Mesenchymal stem cell (in vitro differentiated cells and primary cell): ENCODE measurements at regions not wholly inside any gene's neighbourhood (a gene's known extent, or its start where the extent isn't known, plus 50 kb on each side); places are given as distances from the start of the nearest gene placed in this dataset.

ENCODE experiments used
- DNase-seq: peaks from one replicate; pipeline ENCODE4 v3.0.0-alpha.2; 2013
- H2AFZ ChIP-seq: one replicate; pipeline ENCODE4 v1.6.1; 2013; ENCODE audit warnings: low read depth, mild to moderate bottlenecking, control low read depth, inconsistent platforms, low read length, moderate library complexity
- H2AK5ac ChIP-seq: 2 replicates; pipeline ENCODE4 v1.6.1; 2013; ENCODE audit warnings: low read length, moderate library complexity, mild to moderate bottlenecking, inconsistent platforms; ENCODE audit not compliant: severe bottlenecking
- H2BK120ac ChIP-seq: one replicate; pipeline ENCODE4 v1.6.1; 2013; ENCODE audit warnings: low read depth, mild to moderate bottlenecking, inconsistent platforms, low read length, moderate library complexity
- H2BK12ac ChIP-seq, 2 experiments: one replicate each; pipeline ENCODE4 v1.6.1; 2013; ENCODE audit warnings: inconsistent platforms in 2 of 2, low read length in 2 of 2, mild to moderate bottlenecking in 2 of 2, moderate library complexity in 2 of 2, control low read depth in 1 of 2
- H2BK15ac ChIP-seq: one replicate; pipeline ENCODE4 v1.6.1; 2013; ENCODE audit warnings: mild to moderate bottlenecking, low read depth, inconsistent platforms; ENCODE audit not compliant: poor library complexity, severe bottlenecking
- H2BK5ac ChIP-seq: 2 replicates; pipeline ENCODE4 v1.6.1; 2013; ENCODE audit warnings: low read depth, mild to moderate bottlenecking, low read length, control low read depth, inconsistent platforms; ENCODE audit not compliant: poor library complexity, severe bottlenecking
- H3K14ac ChIP-seq, 2 experiments: one replicate each; pipeline ENCODE4 v1.6.1; 2013; ENCODE audit warnings: inconsistent platforms in 2 of 2, low read length in 2 of 2, control low read depth in 1 of 2, mild to moderate bottlenecking in 1 of 2, moderate library complexity in 1 of 2
- H3K18ac ChIP-seq, 2 experiments: one replicate each; pipeline ENCODE4 v1.6.1; 2013; ENCODE audit warnings: inconsistent platforms in 2 of 2, low read length in 2 of 2, control low read depth in 1 of 2, low read depth in 1 of 2, mild to moderate bottlenecking in 1 of 2
- H3K23ac ChIP-seq, 2 experiments: one replicate each; pipeline ENCODE4 v1.6.1; 2013; ENCODE audit warnings: inconsistent platforms in 2 of 2, low read length in 2 of 2, mild to moderate bottlenecking in 2 of 2, moderate library complexity in 2 of 2, control low read depth in 1 of 2
- H3K27ac ChIP-seq: 2 replicates; pipeline ENCODE4 v1.5.1; 2013; ENCODE audit warnings: mild to moderate bottlenecking, moderate library complexity, low read length, control low read depth, inconsistent platforms; ENCODE audit not compliant: poor library complexity, severe bottlenecking
- H3K27me3 ChIP-seq, 2 experiments: 2 replicates each; pipeline versions ENCODE4 v1.6.1 to v1.7.0; 2013; ENCODE audit warnings: low read length in 2 of 2, mild to moderate bottlenecking in 2 of 2, moderate library complexity in 2 of 2, control low read depth in 1 of 2, inconsistent platforms in 1 of 2; ENCODE audit not compliant: control insufficient read depth in 1 of 2, insufficient read depth in 1 of 2
- H3K36me3 ChIP-seq, 2 experiments: 2 replicates each; pipeline versions ENCODE4 v1.6.1 to v1.7.0; 2013; ENCODE audit warnings: low read length in 2 of 2, control low read depth in 1 of 2, inconsistent platforms in 1 of 2, low read depth in 1 of 2, mild to moderate bottlenecking in 1 of 2; ENCODE audit not compliant: insufficient read depth in 2 of 2, control insufficient read depth in 1 of 2
- H3K4ac ChIP-seq, 2 experiments: one replicate each; pipeline ENCODE4 v1.6.1; 2013; ENCODE audit warnings: inconsistent platforms in 2 of 2, low read length in 2 of 2, mild to moderate bottlenecking in 2 of 2, moderate library complexity in 2 of 2, control low read depth in 1 of 2, low read depth in 1 of 2
- H3K4me1 ChIP-seq: 2 replicates; pipeline ENCODE4 v1.6.1; 2013; ENCODE audit warnings: low read depth, low read length, control low read depth; ENCODE audit not compliant: control insufficient read depth, insufficient read depth
- H3K4me2 ChIP-seq: 2 replicates; pipeline ENCODE4 v1.6.1; 2013; ENCODE audit warnings: low read length, mild to moderate bottlenecking, inconsistent platforms; ENCODE audit not compliant: poor library complexity, severe bottlenecking
- H3K4me3 ChIP-seq, 2 experiments: 2 replicates each; pipeline versions ENCODE4 v1.5.1 to v1.7.0; 2013; ENCODE audit warnings: low read length in 2 of 2, mild to moderate bottlenecking in 2 of 2, control low read depth in 1 of 2, low read depth in 1 of 2; ENCODE audit not compliant: insufficient read depth in 1 of 2
- H3K79me1 ChIP-seq: replicated peaks from 2 replicates; pipeline ENCODE4 v1.6.1; 2013; ENCODE audit warnings: mild to moderate bottlenecking, control low read depth, low read length, inconsistent platforms; ENCODE audit not compliant: poor library complexity, severe bottlenecking
- H3K9ac ChIP-seq: 2 replicates; pipeline ENCODE4 v1.7.0; 2013; ENCODE audit warnings: mild to moderate bottlenecking, low read length, moderate library complexity
- H3K9me3 ChIP-seq: 2 replicates; pipeline ENCODE4 v1.7.0; 2013; ENCODE audit warnings: mild to moderate bottlenecking, low read length; ENCODE audit not compliant: control insufficient read depth
- H4K8ac ChIP-seq: one replicate; pipeline ENCODE4 v1.6.1; 2013; ENCODE audit warnings: inconsistent platforms, mild to moderate bottlenecking, low read length, moderate library complexity
- H4K91ac ChIP-seq: one replicate; pipeline ENCODE4 v1.6.1; 2013; ENCODE audit warnings: mild to moderate bottlenecking, low read length, inconsistent platforms
- WGBS: methylation state at CpG from one replicate; pipeline ENCODE4 v1.1.7; 2013; ENCODE audit warnings: mixed read lengths; 5-methylcytosine and 5-hydroxymethylcytosine counted together

DNA sequence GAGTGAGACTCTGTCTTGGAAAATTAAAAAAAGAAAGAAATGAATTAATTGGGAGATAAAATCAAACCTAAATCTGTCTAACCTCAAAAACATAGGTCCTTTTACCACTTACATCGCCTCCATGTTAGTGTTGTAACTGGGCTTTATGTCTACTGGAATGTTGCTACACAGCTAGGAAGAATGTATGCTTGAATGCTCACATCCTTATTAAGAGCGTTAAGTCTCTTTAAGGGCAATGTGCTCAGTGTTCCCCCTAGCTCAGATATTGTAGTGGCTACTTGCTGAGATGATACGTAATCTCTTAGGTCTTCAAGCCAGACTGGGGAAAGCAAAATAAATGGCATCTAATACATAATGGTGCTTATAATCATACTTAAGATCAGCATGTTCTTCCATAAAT lies 1072.8 kb downstream of the PDHA2 start:
- H2AK5ac ChIP-seq: no peak overlapping the region
- no peaks in the 10 kb centered on the region for H3K79me1 ChIP-seq
- H3K36me3 ChIP-seq: no peaks in the 10 kb centered on the region
- H3K23ac ChIP-seq: no peak overlapping the region
- no peaks in the 10 kb centered on the region for H3K4me1 ChIP-seq
- H3K9me3 ChIP-seq: no peaks in the 10 kb centered on the region
- no peak overlapping the region for H3K4me2 ChIP-seq
- 95% methylated on average over 2 of the region's 3 CpGs for WGBS
- H3K9ac ChIP-seq: no peak overlapping the region
- H3K4me3 ChIP-seq: no peak overlapping the region
- no peak overlapping the region for H4K91ac ChIP-seq
- H2BK15ac ChIP-seq: no peak overlapping the region
- no peak overlapping the region for H3K27ac ChIP-seq
- H3K27me3 ChIP-seq: no peaks in the 10 kb centered on the region
- H3K18ac ChIP-seq: no peak overlapping the region
- H2BK120ac ChIP-seq: no peak overlapping the region
- H3K14ac ChIP-seq: no peak overlapping the region
- no peak for DNase-seq
- no peak overlapping the region for H4K8ac ChIP-seq
- H2AFZ ChIP-seq: no peak overlapping the region
- H2BK12ac ChIP-seq: no peak overlapping the region
- H3K4ac ChIP-seq: no peak overlapping the region
- no peak overlapping the region for H2BK5ac ChIP-seq

DNA sequence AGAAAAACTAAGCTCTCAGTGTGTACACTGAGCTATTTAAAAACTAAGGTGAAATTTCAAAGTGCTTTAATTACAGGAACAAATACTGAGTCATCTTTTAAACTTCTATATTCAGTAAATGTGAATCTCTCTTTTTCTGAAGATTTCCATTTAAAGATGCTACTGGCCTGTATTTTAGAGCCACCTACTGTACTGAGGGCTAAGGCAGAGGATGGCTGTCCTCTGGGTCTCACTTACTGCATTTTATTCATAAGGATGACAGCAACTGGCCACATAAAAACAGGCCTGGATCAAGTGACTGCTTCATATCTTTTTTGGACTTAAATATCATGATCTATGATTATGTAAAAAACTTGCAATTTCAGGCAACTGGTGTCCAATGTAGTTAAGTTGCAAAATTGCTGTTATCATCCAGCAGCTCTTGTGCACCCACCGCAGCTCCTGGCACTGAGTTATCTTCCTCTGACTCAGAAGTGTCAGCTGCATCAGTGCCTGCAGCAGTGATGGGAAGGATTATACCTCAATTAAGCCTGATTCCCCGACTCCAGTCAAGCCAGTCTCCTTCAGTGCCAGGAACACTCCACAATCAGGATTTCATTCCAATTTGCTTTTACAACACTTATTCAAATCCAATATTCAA lies 1073.7 kb downstream of the PDHA2 start:
- no peak overlapping the region for H3K4me3 ChIP-seq
- H3K4me2 ChIP-seq: no peak overlapping the region
- no peak overlapping the region for H2BK12ac ChIP-seq
- no peak overlapping the region for H4K91ac ChIP-seq
- no peak overlapping the region for H3K18ac ChIP-seq
- no peaks in the 10 kb centered on the region for H3K36me3 ChIP-seq
- no peak overlapping the region for H2BK5ac ChIP-seq
- no peak overlapping the region for H3K9ac ChIP-seq
- H3K27ac ChIP-seq: no peak overlapping the region
- no peak for DNase-seq
- no peak overlapping the region for H2AK5ac ChIP-seq
- 77% methylated on average over 2 of the region's 2 CpGs for WGBS
- no peaks in the 10 kb centered on the region for H3K9me3 ChIP-seq
- H2BK120ac ChIP-seq: no peak overlapping the region
- H4K8ac ChIP-seq: no peak overlapping the region
- H3K79me1 ChIP-seq: no peaks in the 10 kb centered on the region
- H3K4me1 ChIP-seq: no peaks in the 10 kb centered on the region
- no peak overlapping the region for H2AFZ ChIP-seq
- no peak overlapping the region for H3K23ac ChIP-seq
- H3K27me3 ChIP-seq: no peaks in the 10 kb centered on the region
- H3K14ac ChIP-seq: no peak overlapping the region
- no peak overlapping the region for H2BK15ac ChIP-seq
- H3K4ac ChIP-seq: no peak overlapping the region

DNA sequence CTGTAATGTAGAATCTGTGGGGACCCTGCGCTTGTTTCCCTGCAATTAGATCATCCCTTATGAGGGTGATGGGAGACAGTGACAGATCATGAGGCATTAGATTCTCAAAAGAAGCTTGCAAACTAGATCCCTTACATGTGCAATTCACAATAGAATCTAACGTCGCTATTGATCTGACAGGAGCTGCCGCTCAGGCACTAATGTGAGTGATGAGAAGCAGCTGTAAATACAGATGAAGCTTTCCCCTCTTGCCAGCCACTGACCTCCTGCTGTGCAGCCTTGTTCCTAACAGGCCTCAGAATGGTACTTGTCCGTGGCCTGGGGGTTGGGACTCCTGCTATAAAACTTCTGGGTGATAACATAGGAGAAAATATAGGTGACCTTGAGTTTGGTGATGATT lies 1076.8 kb downstream of the PDHA2 start:
- Histone ChIP-seq H2BK12ac (no peak overlapping the region), H3K27me3 (no peaks in the 10 kb centered on the region), H3K4me1 (no peaks in the 10 kb centered on the region), H3K27ac (no peak overlapping the region), H3K14ac (no peak overlapping the region), H2AK5ac (no peak overlapping the region), H3K9me3 (peaks cover 6% of the 10 kb centered on the region), H2BK5ac (no peak overlapping the region), H4K91ac (no peak overlapping the region), H3K4me3 (no peak overlapping the region), H3K9ac (no peak overlapping the region), H2AFZ (no peak overlapping the region), H3K4me2 (no peak overlapping the region), H3K23ac (no peak overlapping the region), H2BK120ac (no peak overlapping the region), H3K79me1 (no peaks in the 10 kb centered on the region), H3K18ac (no peak overlapping the region), H4K8ac (no peak overlapping the region), H3K36me3 (no peaks in the 10 kb centered on the region), H3K4ac (no peak overlapping the region), H2BK15ac (no peak overlapping the region)
- 38% methylated on average over 5 of the region's 5 CpGs for WGBS
- DNase-seq: no peak

DNA sequence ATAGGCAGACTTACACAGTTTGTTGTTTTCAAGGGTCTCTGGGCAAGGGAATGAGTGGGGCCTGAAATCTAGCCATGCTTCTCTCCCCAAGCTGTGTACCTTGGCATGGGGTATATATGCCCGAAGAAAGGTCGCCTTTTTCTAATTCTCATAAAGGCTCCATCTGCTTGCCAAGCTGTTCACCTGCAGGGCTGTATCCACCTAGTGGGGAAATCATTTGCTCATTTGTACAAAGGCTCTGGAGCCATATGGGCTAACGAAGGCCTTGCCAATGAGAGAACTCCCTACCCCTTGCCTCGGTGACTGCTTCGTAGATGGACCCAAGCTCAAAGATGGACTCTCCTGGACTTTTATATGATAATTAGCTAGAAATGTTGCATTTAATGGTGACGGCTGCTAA lies 1097.0 kb downstream of the PDHA2 start:
- H2BK15ac ChIP-seq: no peak overlapping the region
- H2BK120ac ChIP-seq: no peak overlapping the region
- H3K4me3 ChIP-seq: no peak overlapping the region
- H3K27me3 ChIP-seq: no peaks in the 10 kb centered on the region
- H3K4me2 ChIP-seq: no peak overlapping the region
- H2AFZ ChIP-seq: no peak overlapping the region
- no peak overlapping the region for H3K4ac ChIP-seq
- H3K27ac ChIP-seq: no peak overlapping the region
- no peak overlapping the region for H4K91ac ChIP-seq
- H3K23ac ChIP-seq: no peak overlapping the region
- H2BK5ac ChIP-seq: no peak overlapping the region
- H4K8ac ChIP-seq: no peak overlapping the region
- no peak overlapping the region for H3K18ac ChIP-seq
- H3K4me1 ChIP-seq: no peaks in the 10 kb centered on the region
- H2AK5ac ChIP-seq: no peak overlapping the region
- H3K79me1 ChIP-seq: no peaks in the 10 kb centered on the region
- peaks cover 4% of the 10 kb centered on the region for H3K9me3 ChIP-seq
- no peak overlapping the region for H3K14ac ChIP-seq
- 86% methylated on average over 5 of the region's 6 CpGs for WGBS
- H2BK12ac ChIP-seq: no peak overlapping the region
- H3K9ac ChIP-seq: no peak overlapping the region
- H3K36me3 ChIP-seq: no peaks in the 10 kb centered on the region
- no peak for DNase-seq
